GM19351 (cell line): ENCODE measurements at regions not wholly inside any gene's neighbourhood (a gene's known extent, or its start where the extent isn't known, plus 50 kb on each side); places are given as distances from the start of the nearest gene placed in this dataset.

Experiments used
- ATAC-seq: cut with Tn5 transposase; IDR thresholded peaks from one replicate; pipeline ENCODE4 v1.9.1; 2021; ENCODE audit warnings: mild to moderate bottlenecking, moderate library complexity; ENCODE audit not compliant: unreplicated experiment

- no peak for ATAC-seq
Observed at GRCh38 chr18:72100465-72101004, 443.6 kb downstream of the CBLN2 start.

GRCh38 chr18:72091369-72091768 is 452.8 kb downstream of the CBLN2 start:
- ATAC-seq = no peak

GRCh38 chr18:72089432-72089831 is 454.7 kb downstream of the CBLN2 start:
- no peak for ATAC-seq

- ATAC-seq = peak; percentile 63
Observed at GRCh38 chr18:72086421-72086820, 457.7 kb downstream of the CBLN2 start.

GRCh38 chr18:72075040-72075439 is 469.1 kb downstream of the CBLN2 start:
- ATAC-seq = no peak

- no peak for ATAC-seq
Observed at GRCh38 chr18:72063001-72063400, 481.1 kb downstream of the CBLN2 start.

GRCh38 chr18:72058851-72059250 is 485.3 kb downstream of the CBLN2 start:
- no peak for ATAC-seq

- no peak for ATAC-seq
Observed at GRCh38 chr18:72056171-72056570, 488.0 kb downstream of the CBLN2 start.

GRCh38 chr18:72041313-72042032 is 502.7 kb downstream of the CBLN2 start:
- no peak for ATAC-seq

GRCh38 chr18:72013427-72013850 is 530.7 kb downstream of the CBLN2 start:
- no peak for ATAC-seq

GRCh38 chr18:71998547-71999097 is 545.5 kb downstream of the CBLN2 start:
- no peak for ATAC-seq

GRCh38 chr18:71995904-71996465 is 548.2 kb downstream of the CBLN2 start:
- no peak for ATAC-seq

GRCh38 chr18:71994273-71994672 is 549.9 kb downstream of the CBLN2 start:
- ATAC-seq = no peak

- ATAC-seq = no peak
Observed at GRCh38 chr18:71989616-71990015, 554.5 kb downstream of the CBLN2 start.

GRCh38 chr18:71986351-71987050 is 557.6 kb downstream of the CBLN2 start:
- ATAC-seq = no peak

- no peak for ATAC-seq
Observed at GRCh38 chr18:71976744-71977143, 567.4 kb downstream of the CBLN2 start.

GRCh38 chr18:71966791-71967190 is 577.4 kb downstream of the CBLN2 start:
- ATAC-seq = no peak

GRCh38 chr18:71958605-71959004 is 585.5 kb downstream of the CBLN2 start:
- ATAC-seq = no peak

GRCh38 chr18:71951001-71951400 is 593.1 kb downstream of the CBLN2 start:
- no peak for ATAC-seq

GRCh38 chr18:71942433-71942832 is 601.7 kb downstream of the CBLN2 start:
- ATAC-seq = no peak

GRCh38 chr18:71939483-71939882 is 604.7 kb downstream of the CBLN2 start:
- ATAC-seq = no peak

GRCh38 chr18:71936744-71937143 is 607.4 kb downstream of the CBLN2 start:
- no peak for ATAC-seq
